HEK293 (cell line): ENCODE measurements at regions not wholly inside any gene's neighbourhood (a gene's known extent, or its start where the extent isn't known, plus 50 kb on each side); places are given as distances from the start of the nearest gene placed in this dataset.

ENCODE experiments used
- CTCF ChIA-PET: fragments of 350-600 bp; formaldehyde crosslinking; extraction: SDS; loops from one replicate; lab custom pipeline; 2021; ENCODE audit warnings: antibody characterized with exemption; lab: Yijun Ruan, JAX
- POLR2A ChIA-PET: fragments of 300-600 bp; formaldehyde crosslinking; extraction: SDS; loops from one replicate; lab custom pipeline; 2020; ENCODE audit warnings: antibody characterized with exemption, inconsistent platforms; lab: Yijun Ruan, JAX
- H3K27ac ChIP-seq: fragments of 200-500 bp; sonication (Bioruptor generic); 2 replicates; pipeline ENCODE4 v1.5.1; 2014; ENCODE audit warnings: low read depth, low read length, control low read depth, inconsistent platforms; ENCODE audit errors: extremely low read depth
- H3K36me3 ChIP-seq, 2 experiments: fragments of 200-500 bp in 1 of 2; sonication (Bioruptor generic) in 1 of 2; 1 replicate in 1 of 2; 2 replicates in 1 of 2; pipeline ENCODE4 v1.5.1; 2014 to 2017; ENCODE audit warnings: inconsistent platforms in 2 of 2, low read length in 2 of 2; ENCODE audit not compliant: control insufficient read depth in 2 of 2, insufficient read depth in 1 of 2
- H3K4me1 ChIP-seq: fragments of 200-500 bp; sonication (Bioruptor generic); 2 replicates; pipeline ENCODE4 v1.5.1; 2014; ENCODE audit warnings: mild to moderate bottlenecking, low read length, inconsistent platforms; ENCODE audit not compliant: control insufficient read depth, insufficient read depth
- H3K4me3 ChIP-seq: 2 replicates; pipeline ENCODE4 v1.5.1; 2011; ENCODE audit warnings: low read depth, mild to moderate bottlenecking, control low read depth, low read length, moderate library complexity
- H3K9me3 ChIP-seq: fragments of 200-500 bp; sonication (Bioruptor generic); 2 replicates; pipeline ENCODE4 v1.5.1; 2014; ENCODE audit warnings: low read depth, low read length, inconsistent platforms; ENCODE audit not compliant: control insufficient read depth, insufficient read depth
- BCL11B ChIP-seq: fragments of 450-650 bp; formaldehyde crosslinking; IDR thresholded peaks from 2 replicates; pipeline ENCODE4 v1.5.1; 2016; ENCODE audit warnings: low read depth, missing biosample characterization, missing genetic modification characterization
- PRDM2 ChIP-seq: fragments of 450-650 bp; formaldehyde crosslinking; IDR thresholded peaks from 2 replicates; pipeline ENCODE4 v1.5.1; 2016; ENCODE audit warnings: missing biosample characterization, missing genetic modification characterization, borderline replicate concordance
- SP3 ChIP-seq: fragments of 450-650 bp; formaldehyde crosslinking; IDR thresholded peaks from 2 replicates; pipeline ENCODE4 v1.5.1; 2016; ENCODE audit warnings: missing biosample characterization, missing genetic modification characterization
- TRIM28 ChIP-seq: IDR thresholded peaks from 2 replicates; pipeline ENCODE4 v1.6.1; 2011; ENCODE audit warnings: low read length, control low read depth, borderline replicate concordance
- TSHZ1 ChIP-seq: fragments of 450-650 bp; formaldehyde crosslinking; IDR thresholded peaks from 2 replicates; pipeline ENCODE4 v1.5.1; 2016; ENCODE audit warnings: missing biosample characterization, missing genetic modification characterization, borderline replicate concordance
- ZBTB44 ChIP-seq: fragments of 450-650 bp; IDR thresholded peaks from 2 replicates; pipeline ENCODE4 v1.5.1; 2018; ENCODE audit warnings: missing biosample characterization, mild to moderate bottlenecking, missing genetic modification characterization
- ZFHX2 ChIP-seq: fragments of 450-650 bp; formaldehyde crosslinking; conservative IDR thresholded peaks from 2 replicates; pipeline ENCODE4 v1.5.1; 2016; ENCODE audit warnings: missing biosample characterization, missing genetic modification characterization
- ZNF211 ChIP-seq: fragments of 450-650 bp; formaldehyde crosslinking; IDR thresholded peaks from 2 replicates; pipeline ENCODE4 v1.5.1; 2016; ENCODE audit warnings: low read depth, missing biosample characterization, missing genetic modification characterization
- ZNF23 ChIP-seq: fragments of 450-650 bp; formaldehyde crosslinking; IDR thresholded peaks from 2 replicates; pipeline ENCODE4 v1.5.1; 2016; ENCODE audit warnings: missing biosample characterization, missing genetic modification characterization, borderline replicate concordance
- ZNF280C ChIP-seq: fragments of 450-650 bp; formaldehyde crosslinking; IDR thresholded peaks from 2 replicates; pipeline ENCODE4 v1.5.1; 2016; ENCODE audit warnings: missing biosample characterization, missing genetic modification characterization
- ZNF311 ChIP-seq: fragments of 450-650 bp; formaldehyde crosslinking; IDR thresholded peaks from 2 replicates; pipeline ENCODE4 v1.5.1; 2017; ENCODE audit warnings: missing biosample characterization, missing genetic modification characterization, borderline replicate concordance
- ZNF366 ChIP-seq: fragments of 450-650 bp; formaldehyde crosslinking; conservative IDR thresholded peaks from 2 replicates; pipeline ENCODE4 v1.5.1; 2016; ENCODE audit warnings: missing biosample characterization, missing genetic modification characterization
- ZNF449 ChIP-seq: fragments of 450-650 bp; formaldehyde crosslinking; IDR thresholded peaks from 2 replicates; pipeline ENCODE4 v1.5.1; 2017; ENCODE audit warnings: missing biosample characterization, mild to moderate bottlenecking, missing genetic modification characterization, moderate library complexity
- ZNF654 ChIP-seq: fragments of 450-650 bp; formaldehyde crosslinking; IDR thresholded peaks from 2 replicates; pipeline ENCODE4 v1.5.1; 2016; ENCODE audit warnings: low read depth, missing biosample characterization, missing genetic modification characterization
- ZNF692 ChIP-seq: fragments of 450-650 bp; formaldehyde crosslinking; IDR thresholded peaks from 2 replicates; pipeline ENCODE4 v1.5.1; 2016; ENCODE audit warnings: missing biosample characterization, missing genetic modification characterization
- ZSCAN5A ChIP-seq: fragments of 450-650 bp; formaldehyde crosslinking; IDR thresholded peaks from 2 replicates; pipeline ENCODE4 v1.5.1; 2016; ENCODE audit warnings: missing biosample characterization, missing genetic modification characterization

- Histone ChIP-seq H3K36me3 (no peaks in the 10 kb centered on the region), H3K27ac (no peak overlapping the region), H3K4me1 (no peaks in the 10 kb centered on the region), H3K4me3 (no peak overlapping the region), H3K9me3 (no peaks in the 10 kb centered on the region)
- ChIA-PET CTCF (interaction anchor here (0.6 to 1.8 kb wide), 19 partner anchors 11 to 762 kb away, joined by 3 to 7 read pairs (median 3); no protein-coding TSS in a partner anchor), POLR2A (interaction anchor here (0.6 kb wide), 1 partner anchor 24 kb away, joined by 3 read pairs; no protein-coding TSS in a partner anchor)
- no peak for TF ChIP-seq PRDM2
- TF ChIP-seq ZNF211 (tag by site-specific recombination), result no peak
- TF ChIP-seq ZNF654, result peak; percentile 18
- TF ChIP-seq TRIM28, result no peak
Observed at GRCh38 chr17:54754560-54754959, 146.1 kb upstream of the TOM1L1 start.

GRCh38 chr17:54760836-54761235, 139.8 kb upstream of the TOM1L1 start:
- CTCF ChIA-PET, result no interaction called here
- Histone ChIP-seq H3K27ac (no peak overlapping the region), H3K4me3 (no peak overlapping the region), H3K4me1 (no peaks in the 10 kb centered on the region), H3K36me3 (no peaks in the 10 kb centered on the region), H3K9me3 (no peaks in the 10 kb centered on the region)
- POLR2A ChIA-PET, result no interaction called here
- TF ChIP-seq ZSCAN5A (tag by site-specific recombination) (no peak), ZNF366 (tag by site-specific recombination) (no peak), ZNF280C (tag by site-specific recombination) (no peak), ZNF311 (tag by site-specific recombination) (no peak), TSHZ1 (tag by site-specific recombination) (no peak), ZNF23 (tag by site-specific recombination) (no peak), ZNF692 (tag by site-specific recombination) (no peak), ZBTB44 (tag by site-specific recombination) (no peak), ZFHX2 (tag by site-specific recombination) (no peak), ZNF449 (tag by site-specific recombination) (no peak), SP3 (tag by site-specific recombination) (no peak), BCL11B (tag by site-specific recombination) (no peak)
